Fibroblast of pulmonary artery (primary cell): ENCODE measurements at regions not wholly inside any gene's neighbourhood (a gene's known extent, or its start where the extent isn't known, plus 50 kb on each side); places are given as distances from the start of the nearest gene placed in this dataset.

ENCODE experiments used
- DNase-seq: peaks from one replicate; pipeline ENCODE4 v3.0.0-alpha.2; 2010; ENCODE audit warnings: low read depth
- H3K4me3 ChIP-seq: replicated peaks from 2 replicates; pipeline ENCODE4 v1.5.1; 2011; ENCODE audit warnings: low read depth, mild to moderate bottlenecking, control low read depth, low read length, moderate library complexity
- TF ChIP-seq, protein P1 (sequence below): IDR thresholded peaks from 2 replicates; pipeline ENCODE4 v1.5.1; 2011; ENCODE audit warnings: mild to moderate bottlenecking, control low read depth, low read length, inconsistent platforms; ENCODE audit errors: missing control alignments

DNA sequence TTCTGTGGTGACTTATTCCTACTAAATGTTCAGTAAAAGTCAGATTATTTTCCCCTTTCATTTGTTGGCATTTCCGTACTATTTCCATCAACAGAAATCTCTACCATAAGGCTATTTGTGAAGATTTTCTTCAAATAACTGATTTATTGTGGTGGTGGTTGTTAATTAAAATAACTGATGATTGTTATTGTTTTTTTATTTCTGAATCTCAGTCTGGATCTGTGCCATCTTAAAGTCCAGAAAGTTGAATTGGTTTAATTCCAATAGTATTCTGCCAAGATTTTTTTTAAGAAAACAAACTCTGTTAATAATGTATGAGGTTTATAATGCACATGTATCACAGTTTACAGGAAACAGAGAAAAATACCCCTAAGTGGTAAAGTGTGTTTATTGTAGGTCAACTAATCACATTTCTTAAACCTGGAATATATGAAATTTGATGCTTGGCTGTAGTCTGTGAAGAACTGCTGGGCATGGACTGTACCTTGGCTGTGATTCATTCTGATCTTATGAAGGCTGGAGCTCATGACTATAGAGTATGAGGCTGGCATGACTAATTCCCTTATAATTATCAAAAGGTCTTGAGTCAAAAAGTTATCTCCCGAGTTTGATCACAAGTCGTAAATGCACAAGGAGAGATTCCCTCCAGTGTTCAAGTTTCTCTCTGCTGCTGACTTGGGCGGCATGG, 134.2 kb upstream of the RND3 start:
- TF ChIP-seq, protein P1, sequence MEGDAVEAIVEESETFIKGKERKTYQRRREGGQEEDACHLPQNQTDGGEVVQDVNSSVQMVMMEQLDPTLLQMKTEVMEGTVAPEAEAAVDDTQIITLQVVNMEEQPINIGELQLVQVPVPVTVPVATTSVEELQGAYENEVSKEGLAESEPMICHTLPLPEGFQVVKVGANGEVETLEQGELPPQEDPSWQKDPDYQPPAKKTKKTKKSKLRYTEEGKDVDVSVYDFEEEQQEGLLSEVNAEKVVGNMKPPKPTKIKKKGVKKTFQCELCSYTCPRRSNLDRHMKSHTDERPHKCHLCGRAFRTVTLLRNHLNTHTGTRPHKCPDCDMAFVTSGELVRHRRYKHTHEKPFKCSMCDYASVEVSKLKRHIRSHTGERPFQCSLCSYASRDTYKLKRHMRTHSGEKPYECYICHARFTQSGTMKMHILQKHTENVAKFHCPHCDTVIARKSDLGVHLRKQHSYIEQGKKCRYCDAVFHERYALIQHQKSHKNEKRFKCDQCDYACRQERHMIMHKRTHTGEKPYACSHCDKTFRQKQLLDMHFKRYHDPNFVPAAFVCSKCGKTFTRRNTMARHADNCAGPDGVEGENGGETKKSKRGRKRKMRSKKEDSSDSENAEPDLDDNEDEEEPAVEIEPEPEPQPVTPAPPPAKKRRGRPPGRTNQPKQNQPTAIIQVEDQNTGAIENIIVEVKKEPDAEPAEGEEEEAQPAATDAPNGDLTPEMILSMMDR = no peak
- H3K4me3 ChIP-seq = no peak overlapping the region
- peak; percentile 67 for DNase-seq

DNA sequence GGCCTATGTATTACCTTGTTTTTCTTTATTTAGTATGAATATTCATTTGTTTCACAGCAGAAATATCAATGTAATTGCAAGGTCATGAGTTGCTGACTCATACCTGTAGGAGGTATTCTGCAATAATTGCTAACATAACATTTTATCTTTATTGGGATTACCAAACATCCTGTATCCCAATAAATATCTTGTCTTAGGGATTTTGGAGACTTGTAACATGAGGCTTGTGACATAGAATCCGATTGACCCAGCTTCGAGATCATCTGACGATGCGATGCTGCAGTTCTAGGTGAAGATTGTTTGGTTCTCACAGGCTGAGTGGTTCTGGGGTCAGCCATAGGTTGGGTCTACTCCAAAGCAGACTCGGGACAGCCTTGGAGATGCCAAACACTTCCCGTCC, 133.4 kb upstream of the RND3 start:
- TF ChIP-seq, protein P1 = no peak

DNA sequence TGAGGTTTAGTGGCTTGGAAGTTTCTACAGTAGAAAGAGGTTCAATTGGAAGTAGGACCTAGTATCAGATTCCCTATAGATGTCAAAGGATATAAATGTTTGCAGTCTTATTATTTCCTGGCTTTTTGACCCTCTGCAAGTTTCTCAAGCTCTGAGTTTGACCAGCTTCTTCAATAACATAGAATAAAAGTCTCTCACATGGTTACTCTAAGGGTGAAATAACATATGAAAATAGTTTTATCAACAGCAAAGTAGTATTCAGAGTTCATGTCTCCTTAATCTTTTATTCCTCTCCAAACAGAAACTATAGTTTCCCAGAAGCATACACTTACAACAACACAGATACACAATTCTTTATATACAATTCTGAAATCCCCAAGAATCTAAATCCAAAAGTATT, 132.9 kb upstream of the RND3 start:
- no peak overlapping the region for H3K4me3 ChIP-seq
- DNase-seq = no peak
- TF ChIP-seq, protein P1 = no peak

More for the DNA sequence above, 133.4 kb upstream of the RND3 start:
- peak; percentile 65 for DNase-seq
- H3K4me3 ChIP-seq = no peak overlapping the region

DNA sequence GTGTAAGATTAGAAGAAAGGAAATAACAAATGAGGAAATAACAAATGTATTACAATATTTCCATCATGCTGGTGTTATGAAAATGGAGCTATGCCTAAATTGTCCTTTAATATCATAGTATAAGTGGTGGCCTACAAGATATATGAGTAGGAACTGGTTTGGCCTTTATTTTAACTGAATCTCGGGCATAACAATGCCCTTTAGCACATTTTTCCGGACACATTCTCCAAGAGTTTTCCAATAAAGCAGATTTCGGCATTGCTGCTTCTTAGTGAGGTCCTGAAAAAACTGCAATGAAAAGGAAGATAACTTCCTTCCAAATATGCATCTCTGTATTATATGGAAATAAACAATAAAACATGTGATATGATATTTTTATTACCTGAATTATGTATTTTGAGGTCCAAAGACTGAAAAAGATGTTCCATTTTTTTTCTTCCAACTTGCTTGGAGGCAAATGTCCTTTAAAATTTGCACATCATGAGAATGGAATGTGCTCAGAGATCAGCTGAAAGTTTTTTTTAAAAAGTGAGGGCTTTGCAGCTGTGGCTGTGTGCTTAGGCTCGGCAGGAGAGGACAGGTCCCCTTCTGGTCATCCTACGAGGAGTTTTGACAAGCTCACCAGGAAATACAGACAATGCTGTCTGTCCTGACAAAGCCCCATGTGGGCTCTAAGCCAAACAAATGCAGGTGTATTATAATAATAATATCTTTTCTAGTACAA, 132.3 kb upstream of the RND3 start:
- no peak overlapping the region for H3K4me3 ChIP-seq
- DNase-seq = peak; percentile 76
- TF ChIP-seq, protein P1 = no peak

- TF ChIP-seq, protein P1 = no peak
- no peak overlapping the region for H3K4me3 ChIP-seq
- DNase-seq = peak; percentile 57
These were observed 130.9 kb upstream of the RND3 start for GRCh38 chr2:150618245-150618895.

DNA sequence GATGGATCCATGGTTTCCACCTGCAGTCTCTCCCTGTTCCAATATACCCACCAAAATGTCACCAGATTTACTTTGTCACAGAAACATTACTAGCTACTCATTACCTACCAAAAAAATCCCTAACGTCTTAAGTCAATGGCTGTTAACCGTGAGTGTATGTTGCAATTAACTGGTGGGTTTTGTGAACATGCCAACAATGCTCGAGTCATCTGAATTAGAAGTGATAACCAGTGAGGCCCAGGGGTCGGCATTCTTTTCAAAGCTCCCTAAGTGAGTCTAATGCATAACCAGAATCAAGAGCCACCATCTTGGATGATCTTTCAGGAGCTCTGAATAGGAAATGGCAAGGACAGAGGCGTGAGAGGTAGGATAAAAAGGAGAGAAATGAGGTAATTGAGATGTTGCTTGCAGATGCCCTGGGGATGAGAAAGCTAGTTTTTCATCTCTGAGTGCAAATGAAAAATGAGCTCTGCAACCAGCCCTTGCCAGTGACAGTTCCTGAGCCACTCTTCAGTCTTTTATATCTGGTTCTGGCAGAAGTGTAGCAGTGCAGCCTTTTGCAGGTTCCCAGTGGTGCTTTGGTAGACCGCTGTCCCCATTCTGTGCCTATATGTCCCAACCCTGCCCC, 130.0 kb upstream of the RND3 start:
- TF ChIP-seq, protein P1 = no peak
- DNase-seq = no peak
- H3K4me3 ChIP-seq = no peak overlapping the region
